Keratinocyte (primary cell): ENCODE measurements at regions not wholly inside any gene's neighbourhood (a gene's known extent, or its start where the extent isn't known, plus 50 kb on each side); places are given as distances from the start of the nearest gene placed in this dataset.

Source experiments
- CTCF ChIP-seq, 3 experiments: IDR thresholded peaks in 1 of 3; conservative IDR thresholded peaks in 1 of 3; optimal IDR thresholded peaks in 1 of 3; 2 replicates in 2 of 3; 3 replicates in 1 of 3; pipeline versions ENCODE3 to v1.5.1; 2011; ENCODE audit warnings: low read length in 3 of 3, mild to moderate bottlenecking in 3 of 3, moderate library complexity in 2 of 3, control low read depth in 1 of 3, inconsistent platforms in 1 of 3; ENCODE audit not compliant: insufficient read depth in 2 of 3; ENCODE audit errors: extremely low read depth in 1 of 3
- EZH2 ChIP-seq: IDR thresholded peaks from one replicate; pipeline ENCODE4 v1.6.1; 2012; ENCODE audit warnings: inconsistent platforms, mild to moderate bottlenecking, low read length, moderate library complexity

- TF ChIP-seq CTCF (optimal IDR thresholded peaks at IDR 0.05 in 1 of 3, IDR thresholded peaks at IDR 0.05 in 1 of 3, conservative IDR thresholded peaks at IDR 0.05 in 1 of 3; ENCODE audit: extremely low read depth in 1 of 3, insufficient read depth in 2 of 3, low read length in 3 of 3), result no peak
- TF ChIP-seq EZH2, result no peak
These were observed 202.5 kb upstream of the RFC3 start for GRCh38 chr13:33615436-33615835.
